Prostate gland (tissue), 2 donors: ENCODE measurements at regions not wholly inside any gene's neighbourhood (a gene's known extent, or its start where the extent isn't known, plus 50 kb on each side); places are given as distances from the start of the nearest gene placed in this dataset.

Source experiments
- CTCF ChIP-seq, 4 experiments: fragments of 200-600 bp in 2 of 4; fragments of 450-650 bp in 2 of 4; sonication (generic) in 2 of 4; IDR thresholded peaks; 1 replicate in 3 of 4; 2 replicates in 1 of 4; pipeline ENCODE4 v1.5.1; 2016 to 2019; ENCODE audit warnings: antibody characterized with exemption in 4 of 4, mild to moderate bottlenecking in 2 of 4, moderate library complexity in 2 of 4
- POLR2AphosphoS5 ChIP-seq: sonication (generic); formaldehyde crosslinking; IDR thresholded peaks from one replicate; pipeline ENCODE4 v1.6.1; 2017; ENCODE audit warnings: antibody characterized with exemption

- TF ChIP-seq CTCF (IDR thresholded peaks at IDR 0.05) (no peak), POLR2AphosphoS5 (no peak)
Measured at GRCh38 chr3:3340965-3341895, 161.7 kb upstream of the CRBN start.
